ENCODE measurements at regions not wholly inside any gene's neighbourhood (a gene's known extent, or its start where the extent isn't known, plus 50 kb on each side); places are given as distances from the start of the nearest gene placed in this dataset.
"Not testable (repeated sequence)": the region's sequence is repeated elsewhere in the genome, so short reads cannot be mapped to it uniquely, and the experiment has no call there.

DNA sequence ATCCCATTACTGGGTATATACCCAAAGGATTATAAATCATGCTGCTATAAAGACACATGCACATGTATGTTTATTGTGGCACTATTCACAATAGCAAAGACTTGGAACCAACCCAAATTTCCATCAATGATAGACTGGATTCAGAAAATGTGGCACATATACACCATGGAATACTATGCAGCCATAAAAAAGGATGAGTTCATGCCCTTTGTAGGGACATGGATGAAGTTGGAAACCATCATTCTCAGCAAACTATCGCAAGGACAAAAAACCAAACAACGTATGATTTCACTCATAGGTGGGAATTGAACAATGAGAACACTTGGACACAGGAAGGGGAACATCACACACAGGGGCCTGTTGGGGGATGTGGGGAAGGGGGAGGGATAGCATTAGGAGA lies 71.7 kb upstream of the ADAMTS18 start:
- not testable (repeated sequence) for TF ChIP-seq POLR2A (IDR thresholded peaks at IDR 0.05)
- TF ChIP-seq, protein P1, sequence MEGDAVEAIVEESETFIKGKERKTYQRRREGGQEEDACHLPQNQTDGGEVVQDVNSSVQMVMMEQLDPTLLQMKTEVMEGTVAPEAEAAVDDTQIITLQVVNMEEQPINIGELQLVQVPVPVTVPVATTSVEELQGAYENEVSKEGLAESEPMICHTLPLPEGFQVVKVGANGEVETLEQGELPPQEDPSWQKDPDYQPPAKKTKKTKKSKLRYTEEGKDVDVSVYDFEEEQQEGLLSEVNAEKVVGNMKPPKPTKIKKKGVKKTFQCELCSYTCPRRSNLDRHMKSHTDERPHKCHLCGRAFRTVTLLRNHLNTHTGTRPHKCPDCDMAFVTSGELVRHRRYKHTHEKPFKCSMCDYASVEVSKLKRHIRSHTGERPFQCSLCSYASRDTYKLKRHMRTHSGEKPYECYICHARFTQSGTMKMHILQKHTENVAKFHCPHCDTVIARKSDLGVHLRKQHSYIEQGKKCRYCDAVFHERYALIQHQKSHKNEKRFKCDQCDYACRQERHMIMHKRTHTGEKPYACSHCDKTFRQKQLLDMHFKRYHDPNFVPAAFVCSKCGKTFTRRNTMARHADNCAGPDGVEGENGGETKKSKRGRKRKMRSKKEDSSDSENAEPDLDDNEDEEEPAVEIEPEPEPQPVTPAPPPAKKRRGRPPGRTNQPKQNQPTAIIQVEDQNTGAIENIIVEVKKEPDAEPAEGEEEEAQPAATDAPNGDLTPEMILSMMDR (IDR thresholded peaks at IDR 0.05): not testable (repeated sequence)
